ENCODE measurements at regions not wholly inside any gene's neighbourhood (a gene's known extent, or its start where the extent isn't known, plus 50 kb on each side); places are given as distances from the start of the nearest gene placed in this dataset.

DNA sequence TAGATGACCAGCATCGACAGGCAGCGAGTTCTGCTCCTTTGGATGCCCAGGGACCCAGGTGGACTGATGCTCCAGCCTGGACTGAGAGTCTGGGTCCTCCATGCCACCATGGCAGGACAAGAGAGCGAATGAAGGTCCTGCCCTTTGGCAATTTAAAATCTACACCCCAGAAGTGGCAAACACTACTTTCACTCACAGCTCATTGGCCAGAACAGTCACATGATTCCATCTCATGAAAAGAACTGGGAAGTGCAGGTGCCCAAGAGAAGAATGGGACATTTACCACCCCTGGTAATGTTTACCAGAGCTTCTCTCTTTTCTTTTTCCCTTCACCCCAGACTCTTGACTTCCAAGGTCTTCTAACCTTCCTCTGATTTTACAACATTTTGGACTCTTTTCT lies 87.8 kb upstream of the SLCO3A1 start:
- DNase-seq: no peak

DNA sequence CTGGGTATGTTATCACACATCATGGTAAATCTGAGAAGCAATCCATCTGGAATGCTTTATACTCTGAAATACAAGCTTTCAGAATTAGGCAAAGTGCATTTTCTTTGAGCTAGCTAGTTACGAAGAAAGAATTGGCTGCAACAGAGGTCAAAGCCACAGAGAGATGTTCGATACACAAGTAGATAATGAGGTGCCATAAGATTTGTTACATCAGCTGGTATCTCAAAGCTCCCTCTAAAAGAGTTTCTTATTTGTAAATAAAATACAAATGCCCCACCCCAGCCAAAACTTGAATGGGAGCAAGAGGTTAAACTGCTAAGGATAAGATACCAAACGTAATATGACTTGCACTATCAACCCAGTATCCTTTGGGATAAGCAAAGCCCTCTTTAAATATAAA lies 84.0 kb upstream of the SLCO3A1 start:
- DNase-seq: no peak

DNA sequence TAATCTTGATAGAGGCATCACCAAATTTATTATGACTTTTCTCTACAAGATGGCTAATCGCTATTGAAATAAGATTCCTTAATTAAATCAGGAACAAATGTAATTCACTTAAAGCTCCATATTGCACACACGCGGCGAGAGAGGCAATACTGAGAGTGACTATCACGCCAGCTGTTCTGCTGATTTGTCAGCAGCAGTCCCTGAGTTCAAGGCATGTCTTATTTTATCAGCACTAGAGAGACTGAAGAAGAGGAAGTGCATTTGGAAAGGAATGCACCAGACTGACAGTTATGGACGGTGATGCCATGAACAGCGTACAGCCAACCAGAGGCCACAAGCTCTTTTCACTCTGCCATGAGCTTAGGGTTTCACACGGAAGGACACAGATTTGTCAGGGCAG lies 83.6 kb upstream of the SLCO3A1 start:
- no peak for DNase-seq

DNA sequence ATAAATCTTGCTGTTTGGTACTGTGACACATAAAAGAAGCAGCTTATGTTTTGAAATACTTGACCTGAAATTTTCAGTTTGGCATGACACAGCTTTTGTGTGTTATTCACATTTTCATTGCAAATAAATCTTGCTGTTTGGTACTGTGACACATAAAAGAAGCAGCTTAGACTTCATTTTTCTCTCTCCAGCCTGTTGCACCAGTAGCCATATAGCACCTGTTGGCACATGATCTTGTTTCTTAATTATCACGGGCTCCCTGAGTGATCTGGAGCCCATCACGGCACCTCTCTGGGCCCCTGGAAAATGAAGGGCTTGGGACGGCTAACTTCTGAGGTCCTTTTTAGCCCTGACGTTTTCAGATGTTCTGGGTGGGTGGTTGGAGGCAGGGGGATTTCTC lies 77.4 kb upstream of the SLCO3A1 start:
- DNase-seq: no peak

DNA sequence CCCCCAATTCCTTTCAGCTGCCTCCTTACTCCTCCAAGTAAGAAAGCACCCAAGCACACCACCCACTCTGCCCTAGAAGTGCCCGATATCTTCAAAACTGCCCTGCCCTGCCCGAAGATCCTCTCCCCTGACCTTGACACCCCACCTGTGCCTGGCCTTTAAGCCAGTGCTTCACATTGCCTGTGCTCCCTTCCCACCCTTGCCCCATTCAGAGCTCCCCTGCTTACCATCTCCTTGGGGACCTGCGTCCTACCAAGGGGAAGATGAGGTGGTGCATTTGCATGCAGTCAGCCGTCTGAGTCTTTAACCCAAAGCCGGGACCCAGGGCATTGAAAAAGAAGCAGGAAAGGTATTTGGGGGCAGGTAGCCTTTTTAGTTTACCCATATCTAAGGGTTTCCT lies 73.5 kb upstream of the SLCO3A1 start:
- DNase-seq: no peak

DNA sequence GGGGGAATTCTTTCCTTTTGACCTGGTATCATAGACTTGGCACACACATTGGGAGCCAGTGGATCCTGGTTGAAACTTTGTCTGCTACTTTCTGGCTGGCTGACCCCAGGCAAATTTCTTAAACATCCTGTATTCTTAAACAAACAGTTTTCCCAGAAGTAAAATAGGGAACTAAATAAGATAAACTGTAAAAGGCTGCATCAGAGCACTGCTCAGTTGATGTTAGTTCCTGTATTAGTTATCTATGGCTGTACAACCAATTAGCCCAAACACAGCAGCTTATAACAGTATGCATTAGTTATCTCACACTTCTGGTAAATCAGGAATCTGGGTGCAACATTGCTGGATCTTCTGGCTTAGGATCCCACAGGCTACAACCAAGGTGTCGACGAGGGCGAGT lies 73.1 kb upstream of the SLCO3A1 start:
- peak; percentile 14 to 60 (median 34) for DNase-seq

DNA sequence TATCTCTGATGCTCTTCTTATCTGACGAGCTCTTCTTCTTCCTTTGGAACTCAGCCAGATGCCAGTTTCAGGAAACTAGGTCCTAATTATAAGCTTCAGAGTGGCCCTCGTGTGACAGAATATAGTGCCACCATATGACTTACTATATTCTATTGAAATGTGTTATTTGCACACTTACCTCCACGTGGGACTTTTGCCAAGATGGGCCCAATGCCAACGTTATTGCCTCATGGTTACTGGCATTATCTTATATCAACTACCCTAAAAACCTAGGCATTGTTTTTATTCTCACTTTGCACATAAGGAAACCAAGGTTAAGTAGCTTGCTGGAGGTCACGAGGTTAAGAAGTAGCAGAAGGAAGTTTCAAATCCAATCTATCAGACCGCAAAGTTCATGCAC lies 71.3 kb upstream of the SLCO3A1 start:
- peak in 1 of 4 experiments; percentile 9 for DNase-seq

DNA sequence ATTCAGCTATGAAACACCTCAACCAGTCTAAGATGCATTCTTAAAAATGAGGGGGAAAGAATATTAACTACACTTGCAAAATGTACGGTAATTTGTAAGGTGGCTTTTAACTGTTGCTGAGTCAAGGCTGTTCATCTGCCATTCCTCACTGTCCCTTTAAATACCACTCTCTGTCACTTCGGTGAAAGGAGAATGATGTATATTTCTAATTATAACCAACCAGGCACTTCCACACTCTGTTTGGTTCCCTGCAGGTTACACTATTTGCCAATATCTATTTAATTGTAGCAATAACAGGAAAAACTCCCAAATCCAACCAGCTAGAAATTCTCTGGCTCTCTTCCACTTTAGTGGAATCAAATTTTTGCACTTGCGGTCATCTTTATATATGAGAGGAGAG lies 70.5 kb upstream of the SLCO3A1 start:
- DNase-seq: no peak

DNA sequence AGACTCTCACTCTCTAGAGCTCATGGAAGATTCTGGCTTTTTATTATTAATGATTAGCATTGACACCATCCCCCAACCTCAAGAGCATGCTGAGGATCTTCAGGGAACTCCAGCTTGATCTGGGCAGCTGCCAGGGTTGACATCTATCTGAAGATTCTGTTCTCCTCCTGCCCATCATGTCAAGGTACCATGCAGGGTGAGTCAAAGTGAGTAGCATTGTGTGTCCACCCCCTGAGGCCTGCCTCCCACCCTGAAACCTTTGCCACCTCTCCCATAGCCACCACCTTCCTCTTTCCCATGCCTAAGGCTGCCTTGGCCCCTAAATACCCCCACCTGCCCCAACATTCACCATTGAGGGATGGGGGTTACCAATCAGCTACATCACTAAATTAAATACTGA lies 70.1 kb upstream of the SLCO3A1 start:
- no peak for DNase-seq

DNA sequence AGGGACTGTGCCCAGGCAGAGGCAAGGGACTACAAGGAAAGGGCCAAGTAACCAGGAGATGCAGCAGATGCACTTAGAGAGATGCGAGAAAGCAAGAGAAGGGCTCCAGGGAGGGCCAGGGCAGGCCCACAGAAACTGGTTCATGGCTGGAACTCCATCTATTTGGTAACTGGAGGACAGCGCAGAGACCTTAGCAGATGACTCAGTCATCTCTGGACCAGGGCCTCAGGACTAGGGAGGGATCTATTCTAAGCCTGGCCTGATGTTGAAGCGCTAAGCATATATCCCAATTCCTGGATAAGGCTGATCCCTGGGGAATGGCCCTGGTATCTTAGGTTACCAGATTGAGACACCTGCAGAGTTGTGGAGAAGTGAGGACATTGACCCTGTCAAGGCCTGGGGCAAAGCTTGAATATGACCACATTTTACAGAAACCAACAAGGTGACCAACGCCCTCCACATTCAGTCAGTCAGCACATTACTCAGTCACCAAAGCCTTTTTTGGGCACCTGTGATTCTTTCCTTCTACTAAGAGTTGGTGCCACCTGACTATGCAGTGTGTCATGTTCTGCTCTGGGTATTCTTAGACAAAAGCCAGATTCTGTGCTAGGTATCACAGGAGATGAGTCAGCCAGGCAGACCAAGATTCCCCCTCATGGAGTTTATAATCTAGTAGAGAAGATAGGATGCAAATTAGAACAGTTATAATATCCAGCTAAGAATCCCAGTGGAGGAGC lies 68.4 kb upstream of the SLCO3A1 start:
- DNase-seq: no peak

DNA sequence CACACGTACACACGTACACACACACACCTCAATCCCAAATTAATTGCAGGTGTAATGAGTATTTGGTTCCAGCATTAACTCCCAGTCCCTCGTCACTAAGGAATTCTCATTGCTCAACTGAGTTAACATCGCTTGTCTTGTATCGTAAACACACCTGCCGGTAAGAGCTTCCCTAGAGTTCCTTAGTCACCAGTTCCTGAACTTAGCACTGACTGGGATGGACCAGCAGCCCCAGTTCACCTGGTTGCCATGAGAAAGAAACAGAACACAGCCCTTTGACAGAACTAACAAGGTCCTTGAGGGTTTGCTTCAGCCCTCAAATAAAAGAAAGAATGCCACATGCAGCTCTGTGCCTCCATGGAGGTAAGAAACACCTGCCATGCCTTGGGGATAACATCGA lies 66.3 kb upstream of the SLCO3A1 start:
- DNase-seq: no peak

DNA sequence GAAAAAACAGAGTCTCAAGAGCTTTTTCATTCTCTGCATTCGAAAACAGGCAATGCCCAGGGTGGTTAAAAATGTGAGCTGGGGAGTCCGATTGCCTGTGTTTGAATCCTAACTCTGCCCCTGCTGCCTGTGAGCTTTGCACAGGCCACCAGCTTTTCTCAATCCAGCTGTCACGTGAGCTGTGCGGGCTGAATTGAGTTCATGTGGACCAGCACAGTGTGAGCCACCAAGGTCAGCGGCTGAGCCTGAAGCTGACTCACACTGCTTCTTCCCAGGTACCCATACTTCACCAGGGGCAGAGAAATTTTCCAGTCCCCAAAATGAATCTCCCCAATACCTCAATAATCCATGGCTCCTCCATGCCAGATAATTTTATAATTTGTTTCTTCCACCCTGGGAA lies 64.4 kb upstream of the SLCO3A1 start:
- DNase-seq: no peak

DNA sequence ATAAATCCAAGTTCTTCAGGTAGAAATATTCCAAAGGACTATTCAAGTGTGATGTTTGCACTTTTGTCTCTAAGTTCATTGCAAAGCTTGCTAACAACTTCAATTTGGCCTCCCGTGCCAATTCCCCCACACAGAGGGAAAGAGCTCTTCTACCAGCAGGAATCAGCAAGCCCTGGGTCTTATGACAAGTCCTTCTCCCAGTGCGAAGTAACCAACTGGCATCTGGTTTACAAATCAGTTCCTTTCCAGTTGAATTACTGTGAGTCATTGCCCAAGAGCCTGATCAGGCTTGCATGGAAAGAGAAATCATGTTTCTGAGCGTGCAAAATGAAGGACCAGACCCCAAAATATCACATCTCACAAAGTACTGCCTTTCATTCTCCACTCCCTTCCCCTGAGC lies 62.7 kb upstream of the SLCO3A1 start:
- DNase-seq: no peak

DNA sequence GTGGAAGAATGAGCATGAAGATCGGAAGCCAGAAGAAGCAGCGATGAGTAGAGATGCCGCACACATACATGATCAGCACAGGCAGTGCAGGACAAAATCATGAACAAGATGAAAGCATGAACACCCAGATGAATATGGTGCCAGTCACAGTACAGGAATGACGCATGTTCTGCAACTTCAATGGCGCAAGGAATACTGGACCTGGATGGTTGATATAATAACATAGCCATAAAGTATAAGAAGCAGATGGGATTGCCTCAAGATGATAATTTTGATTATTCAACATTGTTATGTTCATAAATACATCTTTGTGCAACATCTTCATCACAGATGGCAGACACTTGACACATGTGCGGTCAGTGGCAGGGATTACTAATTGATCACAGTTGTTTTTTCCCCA lies 59.7 kb upstream of the SLCO3A1 start:
- no peak for DNase-seq

DNA sequence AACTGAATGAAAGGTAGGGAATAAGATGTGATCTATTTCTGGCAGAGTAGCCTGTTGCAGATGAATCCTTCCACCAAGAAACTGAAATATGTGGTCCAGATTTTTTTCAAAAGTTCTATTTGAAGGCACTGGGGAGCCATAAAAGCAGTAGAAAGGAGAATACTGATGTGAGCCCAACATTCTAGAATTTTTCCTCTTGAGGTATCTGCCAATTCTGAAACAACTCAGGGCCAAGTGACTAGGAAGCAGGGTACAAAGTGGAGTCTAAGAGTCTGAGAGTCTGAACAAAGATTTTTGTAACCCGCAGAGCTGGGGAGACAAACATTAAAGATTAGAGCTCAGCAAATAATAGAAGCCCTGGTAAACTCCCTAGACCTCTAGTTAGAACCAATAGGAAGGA lies 58.3 kb upstream of the SLCO3A1 start:
- no peak for DNase-seq

DNA sequence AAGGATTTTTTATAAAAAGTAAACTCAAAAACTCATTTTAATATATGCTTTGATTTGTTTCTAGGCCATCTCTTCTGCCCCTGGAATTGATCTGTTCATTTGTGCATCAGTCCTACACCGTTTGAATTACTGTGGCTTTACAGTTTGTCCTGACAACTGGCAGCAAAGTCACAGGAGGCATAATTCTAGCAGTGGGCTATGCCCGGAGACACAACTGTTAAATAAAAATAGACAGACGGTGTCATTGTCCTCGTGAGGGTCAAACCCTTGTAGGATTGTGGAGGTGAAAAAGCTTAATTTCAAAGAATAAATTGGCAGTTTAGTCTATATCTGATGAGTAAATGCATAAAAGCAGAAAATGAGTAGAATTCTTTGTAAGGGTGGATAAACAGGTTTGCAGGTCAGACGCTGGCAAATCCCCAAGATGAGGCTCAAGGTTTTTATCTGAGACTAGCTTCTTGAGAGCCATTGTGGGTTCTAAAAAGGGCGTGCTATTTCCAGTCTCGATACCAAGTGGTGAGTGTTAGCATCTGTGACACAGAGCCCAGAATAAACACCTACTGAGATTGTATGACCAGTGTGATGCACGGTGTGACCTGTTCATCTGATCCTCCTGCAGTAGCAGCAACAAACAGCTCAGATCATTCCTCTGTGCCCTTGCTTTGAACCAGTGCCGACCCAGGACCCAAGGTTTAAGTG lies 51.5 kb upstream of the SLCO3A1 start:
- no peak for DNase-seq

DNA sequence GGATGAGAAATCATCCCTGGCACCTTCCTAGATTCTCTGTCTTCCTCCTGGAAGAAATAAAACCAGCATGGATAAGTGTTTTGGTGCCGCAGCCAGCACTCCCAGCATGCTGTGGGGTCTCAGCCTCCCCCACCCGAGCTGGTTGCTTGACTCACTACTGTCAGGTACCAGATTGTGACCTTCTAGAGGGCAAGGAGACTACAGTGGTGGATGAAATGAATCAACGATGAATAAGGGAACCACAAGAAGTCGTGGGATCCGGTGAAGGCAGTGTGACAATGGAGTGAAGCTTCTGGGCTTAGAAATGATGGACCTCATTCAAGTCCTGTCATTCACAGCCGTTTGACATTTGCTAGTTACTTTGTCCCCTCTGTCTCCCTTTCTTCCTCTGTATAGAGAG lies 50.2 kb upstream of the SLCO3A1 start:
- DNase-seq: no peak

Measured in suppressor macrophage (primary cell).